ENCODE measurements at regions not wholly inside any gene's neighbourhood (a gene's known extent, or its start where the extent isn't known, plus 50 kb on each side); places are given as distances from the start of the nearest gene placed in this dataset.

GRCh38 chr11:109609454-109610185, 187.6 kb downstream of the C11orf87 start:
- TF ChIP-seq CTCF (IDR thresholded peaks at IDR 0.05; ENCODE audit: low read depth, low read length), result no peak
- H3K27ac ChIP-seq (ENCODE audit: low read depth, low read length), result no peak overlapping the region
- ChIA-PET CTCF (no interaction called here), POLR2A (no interaction called here)
- H3K9me3 ChIP-seq (ENCODE audit: control insufficient read depth, insufficient read depth, low read length), result no peaks in the 10 kb centered on the region
- H3K27me3 ChIP-seq (ENCODE audit: control insufficient read depth, insufficient read depth, low read length), result no peaks in the 10 kb centered on the region
- no peak for DNase-seq (ENCODE audit: low read depth, low spot score)
- H3K4me3 ChIP-seq (ENCODE audit: low read depth, low read length), result no peak overlapping the region

GRCh38 chr11:109612496-109612895, 190.5 kb downstream of the C11orf87 start:
- no peak overlapping the region for H3K27ac ChIP-seq (ENCODE audit: low read depth, low read length)
- no peaks in the 10 kb centered on the region for H3K27me3 ChIP-seq (ENCODE audit: control insufficient read depth, insufficient read depth, low read length)
- H3K9me3 ChIP-seq (ENCODE audit: control insufficient read depth, insufficient read depth, low read length), result no peaks in the 10 kb centered on the region
- CTCF ChIA-PET, result no interaction called here
- no peak for DNase-seq (ENCODE audit: low read depth, low spot score)
- no peak for TF ChIP-seq CTCF (IDR thresholded peaks at IDR 0.05; ENCODE audit: low read depth, low read length)
- POLR2A ChIA-PET, result no interaction called here
- H3K4me3 ChIP-seq (ENCODE audit: low read depth, low read length), result no peak overlapping the region

GRCh38 chr11:109619498-109619897, 197.5 kb downstream of the C11orf87 start:
- Histone ChIP-seq H3K27ac (ENCODE audit: low read depth, low read length) (no peak overlapping the region), H3K27me3 (ENCODE audit: control insufficient read depth, insufficient read depth, low read length) (no peaks in the 10 kb centered on the region), H3K9me3 (ENCODE audit: control insufficient read depth, insufficient read depth, low read length) (no peaks in the 10 kb centered on the region), H3K4me3 (ENCODE audit: low read depth, low read length) (no peak overlapping the region)
- TF ChIP-seq CTCF (IDR thresholded peaks at IDR 0.05; ENCODE audit: low read depth, low read length), result no peak
- no peak for DNase-seq (ENCODE audit: low read depth, low spot score)
- POLR2A ChIA-PET, result no interaction called here
- CTCF ChIA-PET, result no interaction called here

DNA sequence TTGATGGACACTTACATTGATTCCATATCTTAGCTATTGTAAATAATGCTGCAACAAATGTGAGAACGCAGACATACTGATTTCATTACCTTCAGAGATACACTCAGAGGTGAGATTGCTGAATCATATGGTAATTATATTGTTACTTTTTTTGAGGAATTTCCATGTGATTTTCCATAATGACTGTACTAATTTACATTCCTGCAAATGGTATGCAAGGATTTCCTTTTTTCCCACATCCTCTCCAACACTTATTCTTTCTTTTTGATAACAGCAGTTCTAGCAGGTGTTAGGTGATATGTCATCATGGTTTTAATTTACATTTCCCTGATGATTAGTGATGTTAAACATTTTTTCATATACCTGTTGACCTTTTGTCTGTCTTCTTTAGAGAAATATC, 207.7 kb downstream of the C11orf87 start:
- H3K4me3 ChIP-seq (ENCODE audit: low read depth, low read length), result no peak overlapping the region
- no peaks in the 10 kb centered on the region for H3K27me3 ChIP-seq (ENCODE audit: control insufficient read depth, insufficient read depth, low read length)
- no peaks in the 10 kb centered on the region for H3K9me3 ChIP-seq (ENCODE audit: control insufficient read depth, insufficient read depth, low read length)
- no peak for TF ChIP-seq CTCF (IDR thresholded peaks at IDR 0.05; ENCODE audit: low read depth, low read length)
- H3K27ac ChIP-seq (ENCODE audit: low read depth, low read length), result no peak overlapping the region
- DNase-seq (ENCODE audit: low read depth, low spot score), result no peak
- POLR2A ChIA-PET, result no interaction called here
- CTCF ChIA-PET, result no interaction called here

DNA sequence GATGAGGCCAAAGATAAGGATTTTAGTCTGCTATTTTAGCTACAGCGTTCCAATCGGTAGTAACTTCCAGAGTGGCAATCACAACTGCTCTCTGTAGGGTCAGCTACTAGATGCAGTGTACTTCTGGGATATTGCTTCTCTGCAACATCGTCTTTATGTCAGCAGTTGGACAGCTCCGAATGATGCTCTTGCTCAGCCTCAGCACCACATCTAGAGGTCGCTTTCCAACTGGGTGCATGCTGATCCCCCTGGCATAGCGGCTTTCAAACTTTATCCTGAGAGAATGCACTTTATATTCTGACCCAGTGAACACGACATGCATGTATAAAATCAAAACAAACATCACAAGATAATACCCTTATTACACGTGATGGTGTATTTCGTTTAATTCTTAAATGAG, 219.6 kb downstream of the C11orf87 start:
- TF ChIP-seq CTCF (IDR thresholded peaks at IDR 0.05; ENCODE audit: low read depth, low read length), result 0 out of 2 replicates have a peak, but pooled peaks have one; percentile 24
- Histone ChIP-seq H3K27ac (ENCODE audit: low read depth, low read length) (no peak overlapping the region), H3K4me3 (ENCODE audit: low read depth, low read length) (no peak overlapping the region), H3K9me3 (ENCODE audit: control insufficient read depth, insufficient read depth, low read length) (no peaks in the 10 kb centered on the region), H3K27me3 (ENCODE audit: control insufficient read depth, insufficient read depth, low read length) (no peaks in the 10 kb centered on the region)
- DNase-seq (ENCODE audit: low read depth, low spot score), result peak; percentile 1
- ChIA-PET CTCF (no interaction called here), POLR2A (no interaction called here)
